Body of pancreas (tissue), 4 donors: ENCODE measurements at regions not wholly inside any gene's neighbourhood (a gene's known extent, or its start where the extent isn't known, plus 50 kb on each side); places are given as distances from the start of the nearest gene placed in this dataset.

Experiments
- CTCF ChIP-seq, 7 experiments: fragments of 450-650 bp in 4 of 7; fragments of 200-600 bp in 3 of 7; sonication (generic) in 3 of 7; IDR thresholded peaks; one replicate each; pipeline ENCODE4 v1.5.1; 2016 to 2019; ENCODE audit warnings: antibody characterized with exemption in 7 of 7
- POLR2A ChIP-seq, 3 donors: fragments of 450-650 bp; IDR thresholded peaks; one replicate each; pipeline ENCODE4 v1.6.1; 2016; ENCODE audit warnings: antibody characterized with exemption in 3 of 3, mild to moderate bottlenecking in 2 of 3

GRCh38 chr21:21897275-21897883 lies 899.2 kb downstream of the NCAM2 start:
- TF ChIP-seq POLR2A (IDR thresholded peaks at IDR 0.05) (no peak), CTCF (IDR thresholded peaks at IDR 0.05) (no peak)
